Liver (tissue), 8 donors: ENCODE measurements at regions not wholly inside any gene's neighbourhood (a gene's known extent, or its start where the extent isn't known, plus 50 kb on each side); places are given as distances from the start of the nearest gene placed in this dataset.
A peak's percentile ranks its signal among the peaks of the same experiment; 100 is the strongest.

ENCODE experiments used
- DNase-seq: peaks from one replicate; pipeline ENCODE4 v3.0.0-alpha.2; 2017; ENCODE audit warnings: low spot score
- H3K27ac ChIP-seq, 2 donors: one replicate each; pipeline ENCODE4 v1.7.0; 2013; ENCODE audit warnings: inconsistent platforms in 2 of 2, low read length in 2 of 2, control low read depth in 1 of 2, low read depth in 1 of 2, mild to moderate bottlenecking in 1 of 2
- H3K27me3 ChIP-seq, 4 donors: one replicate each; pipeline versions ENCODE4 v1.6.1 to v1.7.0; 2013; ENCODE audit warnings: low read length in 3 of 4, inconsistent platforms in 1 of 4, mild to moderate bottlenecking in 1 of 4, moderate library complexity in 1 of 4; ENCODE audit not compliant: control insufficient read depth in 4 of 4, insufficient read depth in 4 of 4
- H3K36me3 ChIP-seq, 4 donors: one replicate each; pipeline versions ENCODE4 v1.6.1 to v1.7.0; 2013; ENCODE audit warnings: low read length in 3 of 4, mild to moderate bottlenecking in 3 of 4, low read depth in 1 of 4, moderate library complexity in 1 of 4; ENCODE audit not compliant: control insufficient read depth in 4 of 4, insufficient read depth in 3 of 4
- H3K4me1 ChIP-seq, 4 donors: one replicate each; pipeline versions ENCODE4 v1.6.1 to v1.7.0; 2013; ENCODE audit warnings: low read length in 3 of 4, mild to moderate bottlenecking in 3 of 4, moderate library complexity in 1 of 4; ENCODE audit not compliant: control insufficient read depth in 4 of 4, insufficient read depth in 4 of 4
- H3K4me3 ChIP-seq, 3 donors: one replicate each; pipeline versions ENCODE4 v1.6.1 to v1.7.0; 2013; ENCODE audit warnings: low read length in 3 of 3, control low read depth in 1 of 3, low read depth in 1 of 3, mild to moderate bottlenecking in 1 of 3
- H3K9ac ChIP-seq, 2 donors: one replicate each; pipeline ENCODE4 v1.7.0; 2013; ENCODE audit warnings: low read length in 2 of 2, mild to moderate bottlenecking in 2 of 2, moderate library complexity in 2 of 2, control low read depth in 1 of 2, low read depth in 1 of 2
- H3K9me3 ChIP-seq, 4 donors: one replicate each; pipeline versions ENCODE4 v1.6.1 to v1.7.0; 2013; ENCODE audit warnings: low read length in 3 of 4; ENCODE audit not compliant: control insufficient read depth in 4 of 4
- ATF3 ChIP-seq: IDR thresholded peaks from 2 replicates; pipeline ENCODE4 v1.6.1; 2016; ENCODE audit warnings: antibody characterized with exemption
- CTCF ChIP-seq: fragments of 150-350 bp; IDR thresholded peaks from 2 replicates; pipeline ENCODE4 v1.5.1; 2017; ENCODE audit warnings: improper control_type of control experiment, low read depth, low read length; ENCODE audit not compliant: missing input control
- EGR1 ChIP-seq, 2 donors: IDR thresholded peaks; 2 replicates each; pipeline ENCODE4 v1.6.1; 2016 to 2018; ENCODE audit warnings: antibody characterized with exemption in 2 of 2, low read depth in 2 of 2
- FOXA1 ChIP-seq: IDR thresholded peaks from 2 replicates; pipeline ENCODE4 v1.6.1; 2016; ENCODE audit warnings: antibody characterized with exemption
- FOXA2 ChIP-seq: IDR thresholded peaks from 2 replicates; pipeline ENCODE4 v1.6.1; 2016; ENCODE audit warnings: antibody characterized with exemption
- GABPA ChIP-seq, 2 donors: IDR thresholded peaks in 1 of 2; conservative IDR thresholded peaks in 1 of 2; 2 replicates each; pipeline ENCODE4 v1.6.1; 2016; ENCODE audit warnings: antibody characterized with exemption in 2 of 2, mild to moderate bottlenecking in 1 of 2, moderate library complexity in 1 of 2
- HNF4A ChIP-seq, 2 donors: conservative IDR thresholded peaks; 2 replicates each; pipeline ENCODE4 v1.6.1; 2016; ENCODE audit warnings: antibody characterized with exemption in 2 of 2, mild to moderate bottlenecking in 2 of 2
- HNF4G ChIP-seq: IDR thresholded peaks from 2 replicates; pipeline ENCODE4 v1.6.1; 2016; ENCODE audit warnings: antibody characterized with exemption
- JUND ChIP-seq, 2 donors: IDR thresholded peaks; 2 replicates each; pipeline ENCODE4 v1.6.1; 2016; ENCODE audit warnings: antibody characterized with exemption in 2 of 2
- MAX ChIP-seq: IDR thresholded peaks from 2 replicates; pipeline ENCODE4 v1.6.1; 2016; ENCODE audit warnings: antibody characterized with exemption
- NR2F2 ChIP-seq: IDR thresholded peaks from 2 replicates; pipeline ENCODE4 v1.6.1; 2016; ENCODE audit warnings: antibody characterized with exemption
- RAD21 ChIP-seq, 2 donors: IDR thresholded peaks; 2 replicates each; pipeline ENCODE4 v1.6.1; 2016; ENCODE audit warnings: antibody characterized with exemption in 2 of 2, mild to moderate bottlenecking in 2 of 2
- REST ChIP-seq: IDR thresholded peaks from 2 replicates; pipeline ENCODE4 v1.6.1; 2016; ENCODE audit warnings: antibody characterized with exemption, mild to moderate bottlenecking
- RXRA ChIP-seq, 2 donors: IDR thresholded peaks; 2 replicates each; pipeline ENCODE4 v1.6.1; 2017 to 2018; ENCODE audit warnings: antibody characterized with exemption in 2 of 2, mild to moderate bottlenecking in 1 of 2
- SP1 ChIP-seq: IDR thresholded peaks from 2 replicates; pipeline ENCODE4 v1.6.1; 2018; ENCODE audit warnings: antibody characterized with exemption, mild to moderate bottlenecking
- TAF1 ChIP-seq: conservative IDR thresholded peaks from 2 replicates; pipeline ENCODE4 v1.6.1; 2016; ENCODE audit warnings: antibody characterized with exemption, mild to moderate bottlenecking
- YY1 ChIP-seq: IDR thresholded peaks from 2 replicates; pipeline ENCODE4 v1.6.1; 2016; ENCODE audit warnings: antibody characterized with exemption, mild to moderate bottlenecking
- ZBTB33 ChIP-seq: IDR thresholded peaks from 2 replicates; pipeline ENCODE4 v1.6.1; 2016; ENCODE audit warnings: antibody characterized with exemption
- WGBS: extraction: QIAGEN DNeasy Blood & Tissue Kit; methylation state at CpG from one replicate; pipeline ENCODE4 v1.1.7; 2013; 5-methylcytosine and 5-hydroxymethylcytosine counted together
- donor health status: healthy.
- donor health status: healthy.
- donor health status: healthy.
- donor health status: healthy.
- donor health status: healthy.

- peak overlapping the region in 1 of 2 donors; percentile 66 for H3K9ac ChIP-seq
- DNase-seq, result no peak
- TF ChIP-seq ZBTB33 (peak; percentile 21), FOXA1 (no peak), GABPA (IDR thresholded peaks at IDR 0.05 in 1 of 2, conservative IDR thresholded peaks at IDR 0.05 in 1 of 2) (peak in 1 of 2 donors; percentile 47), CTCF (no peak), EGR1 (IDR thresholded peaks at IDR 0.05; ENCODE audit: low read depth in 2 of 2) (no peak), HNF4A (conservative IDR thresholded peaks at IDR 0.05) (peak; percentile 80 to 85), NR2F2 (no peak), RXRA (IDR thresholded peaks at IDR 0.05) (peak; percentile 86 to 90), FOXA2 (no peak), JUND (IDR thresholded peaks at IDR 0.05) (peak; percentile 56 to 78), TAF1 (peak; percentile 73), REST (peak; percentile 71), RAD21 (IDR thresholded peaks at IDR 0.05) (peak; percentile 65 to 68), ATF3 (no peak), HNF4G (no peak), YY1 (peak; percentile 50), MAX (peak; percentile 84), SP1 (peak; percentile 90)
- 18% methylated on average over 5 of the region's 5 CpGs for WGBS
- H3K9me3 ChIP-seq, result no peaks in the 10 kb centered on the region
- peaks cover 3 to 67% (median 43%) of the 10 kb centered on the region in 4 donors for H3K4me1 ChIP-seq
- H3K27ac ChIP-seq, result peak overlapping the region; percentile 74 to 80
- no peaks in the 10 kb centered on the region for H3K36me3 ChIP-seq
- no peaks in the 10 kb centered on the region for H3K27me3 ChIP-seq
- H3K4me3 ChIP-seq, result peak overlapping the region in 2 of 3 donors; percentile 35 to 48
These were observed 163.7 kb upstream of the ELL2 start for GRCh38 chr5:96125231-96125891.
